Right lobe of liver (tissue), 4 donors: ENCODE measurements at regions not wholly inside any gene's neighbourhood (a gene's known extent, or its start where the extent isn't known, plus 50 kb on each side); places are given as distances from the start of the nearest gene placed in this dataset.

Experiments
- POLR2A ChIP-seq: fragments of 450-650 bp; IDR thresholded peaks from one replicate; pipeline ENCODE4 v1.6.1; 2017; ENCODE audit warnings: antibody characterized with exemption, mild to moderate bottlenecking
- TF ChIP-seq, protein P1 (sequence below), 4 donors: fragments of 200-600 bp in 3 of 4; fragments of 450-650 bp in 1 of 4; IDR thresholded peaks; one replicate each; pipeline versions ENCODE4 v1.5.1 to v1.8.0; 2016 to 2022; ENCODE audit warnings: antibody characterized with exemption in 4 of 4, mild to moderate bottlenecking in 2 of 4
- donor health status: DM: no; HTN: no; CAD: no.
- donor health status: DM: no; HTN: no; CAD: no.
- donor health status: DM: no; HTN: yes; CAD: no.

DNA sequence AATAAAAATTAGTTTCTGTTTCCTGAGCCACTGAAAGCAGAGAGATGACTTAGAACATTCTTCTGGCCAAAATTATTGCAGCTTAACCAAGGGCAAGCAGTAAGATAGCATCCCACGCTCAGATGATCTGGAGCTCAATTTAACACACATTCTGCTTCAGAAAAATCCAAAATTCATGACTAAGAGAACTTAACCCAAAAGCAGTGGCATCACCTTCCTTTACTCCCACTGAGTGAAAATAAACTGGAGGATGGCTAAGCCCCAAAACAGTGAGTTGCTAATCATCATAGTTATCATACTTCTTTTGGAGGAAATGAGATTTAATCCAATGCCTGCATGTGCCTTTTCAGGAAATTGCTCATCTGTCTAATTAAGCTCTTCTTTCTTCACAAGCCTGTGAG, 195.4 kb downstream of the DUSP6 start:
- TF ChIP-seq, protein P1, sequence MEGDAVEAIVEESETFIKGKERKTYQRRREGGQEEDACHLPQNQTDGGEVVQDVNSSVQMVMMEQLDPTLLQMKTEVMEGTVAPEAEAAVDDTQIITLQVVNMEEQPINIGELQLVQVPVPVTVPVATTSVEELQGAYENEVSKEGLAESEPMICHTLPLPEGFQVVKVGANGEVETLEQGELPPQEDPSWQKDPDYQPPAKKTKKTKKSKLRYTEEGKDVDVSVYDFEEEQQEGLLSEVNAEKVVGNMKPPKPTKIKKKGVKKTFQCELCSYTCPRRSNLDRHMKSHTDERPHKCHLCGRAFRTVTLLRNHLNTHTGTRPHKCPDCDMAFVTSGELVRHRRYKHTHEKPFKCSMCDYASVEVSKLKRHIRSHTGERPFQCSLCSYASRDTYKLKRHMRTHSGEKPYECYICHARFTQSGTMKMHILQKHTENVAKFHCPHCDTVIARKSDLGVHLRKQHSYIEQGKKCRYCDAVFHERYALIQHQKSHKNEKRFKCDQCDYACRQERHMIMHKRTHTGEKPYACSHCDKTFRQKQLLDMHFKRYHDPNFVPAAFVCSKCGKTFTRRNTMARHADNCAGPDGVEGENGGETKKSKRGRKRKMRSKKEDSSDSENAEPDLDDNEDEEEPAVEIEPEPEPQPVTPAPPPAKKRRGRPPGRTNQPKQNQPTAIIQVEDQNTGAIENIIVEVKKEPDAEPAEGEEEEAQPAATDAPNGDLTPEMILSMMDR (IDR thresholded peaks at IDR 0.05), result no peak
- TF ChIP-seq POLR2A, result no peak
